IMR-90 (cell line): ENCODE measurements at regions not wholly inside any gene's neighbourhood (a gene's known extent, or its start where the extent isn't known, plus 50 kb on each side); places are given as distances from the start of the nearest gene placed in this dataset.

Source experiments
- ATAC-seq: fragments of 200-7000 bp; cut with Tn5 transposase; 2 replicates; pipeline ENCODE4 v1.9.1; 2020; ENCODE audit warnings: low read depth, mild to moderate bottlenecking, moderate library complexity
- BruUV-seq: library from RNA; stranded (reverse); fragments of 400-500 nt; replicated peaks from 2 replicates; lab custom pipeline; 2021; lab: Mats Ljungman, UMichigan
- CTCF ChIA-PET: fragments of 300-600 bp; formaldehyde crosslinking; extraction: SDS; loops from one replicate; lab custom pipeline; 2021; ENCODE audit warnings: antibody characterized with exemption; lab: Yijun Ruan, JAX
- POLR2A ChIA-PET: fragments of 300-600 bp; sonication (Branson Sonifier 250); formaldehyde crosslinking; loops from one replicate; lab custom pipeline; 2022; ENCODE audit warnings: antibody characterized with exemption; ENCODE audit not compliant: unreplicated experiment; lab: Charles Lee
- DNase-seq: peaks from one replicate; pipeline ENCODE4 v3.0.0; 2013
- H2AFZ ChIP-seq: replicated peaks from 2 replicates; pipeline ENCODE3; 2013; ENCODE audit warnings: low read length, mild to moderate bottlenecking; ENCODE audit not compliant: poor library complexity
- H2AK5ac ChIP-seq: 2 replicates; pipeline ENCODE4 v1.6.1; 2013; ENCODE audit warnings: low read depth, low read length, inconsistent platforms
- H2AK9ac ChIP-seq: replicated peaks from 2 replicates; pipeline ENCODE3; 2013; ENCODE audit warnings: mild to moderate bottlenecking, low read depth, low read length, moderate library complexity; ENCODE audit not compliant: poor library complexity
- H2BK120ac ChIP-seq: 2 replicates; pipeline ENCODE4 v1.6.1; 2013; ENCODE audit warnings: low read depth, low read length, inconsistent platforms
- H2BK15ac ChIP-seq: 3 replicates; pipeline ENCODE4 v1.6.1; 2013; ENCODE audit warnings: low read depth, low read length, inconsistent platforms
- H2BK20ac ChIP-seq: 2 replicates; pipeline ENCODE4 v1.6.1; 2013; ENCODE audit warnings: low read depth, mild to moderate bottlenecking, inconsistent platforms, low read length, moderate library complexity
- H2BK5ac ChIP-seq: 2 replicates; pipeline ENCODE4 v1.6.1; 2013; ENCODE audit warnings: mild to moderate bottlenecking, low read depth, low read length, inconsistent platforms; ENCODE audit not compliant: poor library complexity, severe bottlenecking
- H3K14ac ChIP-seq: replicated peaks from 2 replicates; pipeline ENCODE4 v1.6.1; 2013; ENCODE audit warnings: low read depth, low read length, inconsistent platforms
- H3K18ac ChIP-seq: 2 replicates; pipeline ENCODE4 v1.6.1; 2013; ENCODE audit warnings: low read depth, low read length, control low read depth
- H3K23ac ChIP-seq: 2 replicates; pipeline ENCODE4 v1.6.1; 2013; ENCODE audit warnings: low read depth, low read length, inconsistent platforms
- H3K27ac ChIP-seq: 2 replicates; pipeline ENCODE4 v1.5.1; 2013; ENCODE audit warnings: mild to moderate bottlenecking, control low read depth, low read length; ENCODE audit not compliant: insufficient read depth
- H3K27me3 ChIP-seq: 2 replicates; pipeline ENCODE4 v1.6.1; 2013; ENCODE audit warnings: low read length; ENCODE audit not compliant: control insufficient read depth, insufficient read depth
- H3K36me3 ChIP-seq: 2 replicates; pipeline ENCODE4 v1.6.1; 2013; ENCODE audit warnings: low read length, mixed read lengths; ENCODE audit not compliant: control insufficient read depth, insufficient read depth
- H3K4ac ChIP-seq: 2 replicates; pipeline ENCODE4 v1.6.1; 2013; ENCODE audit warnings: low read depth, low read length, inconsistent platforms
- H3K4me1 ChIP-seq: 2 replicates; pipeline ENCODE4 v1.6.1; 2013; ENCODE audit warnings: low read length, mixed read lengths; ENCODE audit not compliant: control insufficient read depth, insufficient read depth
- H3K4me2 ChIP-seq: 2 replicates; pipeline ENCODE4 v1.6.1; 2013; ENCODE audit warnings: low read depth, mild to moderate bottlenecking, control low read depth, low read length, moderate library complexity
- H3K4me3 ChIP-seq: 2 replicates; pipeline ENCODE4 v1.5.1; 2013; ENCODE audit warnings: low read depth, mild to moderate bottlenecking, control low read depth, low read length, moderate library complexity; ENCODE audit not compliant: insufficient read depth
- H3K56ac ChIP-seq: 2 replicates; pipeline ENCODE4 v1.6.1; 2013; ENCODE audit warnings: low read length, inconsistent platforms; ENCODE audit not compliant: insufficient read depth; ENCODE audit errors: extremely low read depth
- H3K79me1 ChIP-seq, 2 experiments: 2 replicates each; pipeline ENCODE4 v1.6.1; 2013; ENCODE audit warnings: low read length in 2 of 2, inconsistent platforms in 1 of 2, low read depth in 1 of 2
- H3K9ac ChIP-seq: 2 replicates; pipeline ENCODE4 v1.6.1; 2013; ENCODE audit warnings: low read depth, low read length, control low read depth
- H3K9me1 ChIP-seq: 2 replicates; pipeline ENCODE4 v1.6.1; 2013; ENCODE audit warnings: low read length, inconsistent platforms; ENCODE audit not compliant: insufficient read depth
- H3K9me3 ChIP-seq: 2 replicates; pipeline ENCODE4 v1.6.1; 2013; ENCODE audit warnings: low read length; ENCODE audit not compliant: control insufficient read depth, insufficient read depth
- H4K20me1 ChIP-seq: 2 replicates; pipeline ENCODE4 v1.6.1; 2013; ENCODE audit warnings: low read length, inconsistent platforms; ENCODE audit not compliant: insufficient read depth
- H4K5ac ChIP-seq: 2 replicates; pipeline ENCODE4 v1.6.1; 2013; ENCODE audit warnings: mild to moderate bottlenecking, low read depth, low read length, control low read depth
- H4K8ac ChIP-seq, 2 experiments: 2 replicates each; pipeline ENCODE4 v1.6.1; 2013; ENCODE audit warnings: low read depth in 2 of 2, low read length in 2 of 2, control low read depth in 1 of 2, inconsistent platforms in 1 of 2
- H4K91ac ChIP-seq: 2 replicates; pipeline ENCODE4 v1.6.1; 2013; ENCODE audit warnings: low read depth, low read length, inconsistent platforms; ENCODE audit not compliant: insufficient read depth
- BHLHE40 ChIP-seq: fragments of 150-350 bp; IDR thresholded peaks from 2 replicates; pipeline ENCODE4 v1.6.1; 2016; ENCODE audit warnings: mild to moderate bottlenecking, low read depth, low read length
- CEBPB ChIP-seq: IDR thresholded peaks from 2 replicates; pipeline ENCODE4 v1.6.1; 2012; ENCODE audit warnings: low read depth, low read length, improper control_type of control experiment
- CHD1 ChIP-seq: IDR thresholded peaks from 2 replicates; pipeline ENCODE4 v1.6.1; 2012; ENCODE audit warnings: low read depth, low read length, improper control_type of control experiment
- FOS ChIP-seq: fragments of 150-350 bp; IDR thresholded peaks from 2 replicates; pipeline ENCODE4 v1.6.1; 2016; ENCODE audit warnings: low read depth, low read length
- MAFK ChIP-seq: IDR thresholded peaks from 2 replicates; pipeline ENCODE4 v1.6.1; 2012; ENCODE audit warnings: low read depth, low read length, improper control_type of control experiment
- MAZ ChIP-seq: IDR thresholded peaks from 2 replicates; pipeline ENCODE4 v1.6.1; 2012; ENCODE audit warnings: low read depth, mild to moderate bottlenecking, low read length, improper control_type of control experiment, moderate library complexity, borderline replicate concordance
- MXI1 ChIP-seq: IDR thresholded peaks from 2 replicates; pipeline ENCODE4 v1.6.1; 2012; ENCODE audit warnings: low read depth, mild to moderate bottlenecking, low read length, moderate library complexity, borderline replicate concordance
- NFE2L2 ChIP-seq: fragments of 150-350 bp; IDR thresholded peaks from 2 replicates; pipeline ENCODE4 v1.6.1; 2016; ENCODE audit warnings: low read depth, mild to moderate bottlenecking, low read length
- POLR2A ChIP-seq: IDR thresholded peaks from 2 replicates; pipeline ENCODE4 v1.6.1; 2012; ENCODE audit warnings: mild to moderate bottlenecking, low read depth, low read length
- RAD21 ChIP-seq: IDR thresholded peaks from 2 replicates; pipeline ENCODE4 v1.6.1; 2012; ENCODE audit warnings: low read length, improper control_type of control experiment
- RCOR1 ChIP-seq: IDR thresholded peaks from 2 replicates; pipeline ENCODE4 v1.6.1; 2012; ENCODE audit warnings: mild to moderate bottlenecking, low read length, improper control_type of control experiment; ENCODE audit not compliant: insufficient replicate concordance
- RFX5 ChIP-seq: IDR thresholded peaks from 2 replicates; pipeline ENCODE4 v1.8.0; 2012; ENCODE audit warnings: low read depth, mild to moderate bottlenecking, low read length, moderate library complexity
- SMC3 ChIP-seq: fragments of 150-350 bp; IDR thresholded peaks from 2 replicates; pipeline ENCODE4 v1.6.1; 2016; ENCODE audit warnings: low read depth, mild to moderate bottlenecking, antibody characterized with exemption, low read length, moderate library complexity
- USF2 ChIP-seq: fragments of 150-350 bp; IDR thresholded peaks from 2 replicates; pipeline ENCODE4 v1.6.1; 2017; ENCODE audit warnings: mild to moderate bottlenecking, antibody characterized with exemption, low read length, low read depth
- WGBS, 2 experiments: methylation state at CpG; one replicate each; pipeline versions ENCODE4 v1.1.5 to v1.1.7; 2013; ENCODE audit warnings: missing lambda C conversion rate in 2 of 2; ENCODE audit not compliant: insufficient read length in 1 of 2; ENCODE audit errors: extremely low coverage in 2 of 2; 5-methylcytosine and 5-hydroxymethylcytosine counted together
- dilution Hi-C: fragments of 300-500 bp; cut with HindIII; formaldehyde crosslinking; loops from one replicate; pipeline ENCODE4 v1.14.3; 2018; ENCODE audit warnings: low sequenced_read_pairs; ENCODE audit not compliant: unreplicated experiment
- in situ Hi-C: fragments of 300-500 bp; cut with MboI; formaldehyde crosslinking; loops from 3 replicates; pipeline ENCODE4 v1.14.3; 2019; ENCODE audit warnings: low sequenced_read_pairs, inconsistent platforms, mixed read lengths
- intact Hi-C: fragments of 100-400 bp; cut with micrococcal nuclease; formaldehyde crosslinking; loops from 2 replicates; pipeline ENCODE4 v1.10.0; 2022
- TF ChIP-seq, protein P1 (sequence below): conservative IDR thresholded peaks from 2 replicates; pipeline ENCODE4 v1.5.1; 2012; ENCODE audit warnings: mild to moderate bottlenecking, low read depth, low read length, improper control_type of control experiment
- TF ChIP-seq, protein P2 (sequence below): fragments of 150-350 bp; IDR thresholded peaks from 2 replicates; pipeline ENCODE4 v1.6.1; 2016; ENCODE audit warnings: low read depth, mild to moderate bottlenecking, low read length, moderate library complexity, borderline replicate concordance

DNA sequence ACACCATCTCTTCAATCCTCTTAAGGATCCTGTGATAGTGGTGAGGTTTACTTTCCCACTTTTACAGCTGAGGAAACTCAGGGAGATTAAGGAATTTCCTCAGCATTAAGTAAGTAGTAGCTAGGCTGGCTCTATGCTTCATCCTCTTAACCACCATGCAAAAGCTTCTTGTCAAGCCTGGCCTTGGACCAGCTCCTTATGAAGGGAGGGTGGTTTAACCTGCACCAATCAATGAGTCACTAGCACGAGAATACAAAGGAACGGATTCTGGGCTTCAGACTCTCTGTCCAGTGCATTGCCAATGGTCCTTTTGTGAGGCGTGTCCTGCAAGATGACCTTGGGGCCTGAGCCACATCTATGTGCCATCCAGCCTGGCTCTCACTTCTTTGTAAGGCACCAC lies 202.0 kb upstream of the CFAP20DC start:
- 100% methylated on average over 2 of the region's 3 CpGs; no CpG with 5 or more reads in 1 of the 2 experiments for WGBS, 2 experiments

More for the DNA sequence above, 202.0 kb upstream of the CFAP20DC start:
- DNase-seq = peak; percentile 20
- no peak; the same call in 1 of the 2 replicates for ATAC-seq
- H2BK15ac ChIP-seq = no peak overlapping the region
- H2BK20ac ChIP-seq = no peak overlapping the region
- TF ChIP-seq MXI1 (no peak), SMC3 (no peak), RCOR1 (no peak), NFE2L2 (no peak), POLR2A (no peak), BHLHE40 (no peak), CEBPB (no peak), CHD1 (no peak), MAZ (no peak), MAFK (no peak), USF2 (no peak), RAD21 (no peak), RFX5 (no peak), FOS (no peak)
- TF ChIP-seq, protein P1, sequence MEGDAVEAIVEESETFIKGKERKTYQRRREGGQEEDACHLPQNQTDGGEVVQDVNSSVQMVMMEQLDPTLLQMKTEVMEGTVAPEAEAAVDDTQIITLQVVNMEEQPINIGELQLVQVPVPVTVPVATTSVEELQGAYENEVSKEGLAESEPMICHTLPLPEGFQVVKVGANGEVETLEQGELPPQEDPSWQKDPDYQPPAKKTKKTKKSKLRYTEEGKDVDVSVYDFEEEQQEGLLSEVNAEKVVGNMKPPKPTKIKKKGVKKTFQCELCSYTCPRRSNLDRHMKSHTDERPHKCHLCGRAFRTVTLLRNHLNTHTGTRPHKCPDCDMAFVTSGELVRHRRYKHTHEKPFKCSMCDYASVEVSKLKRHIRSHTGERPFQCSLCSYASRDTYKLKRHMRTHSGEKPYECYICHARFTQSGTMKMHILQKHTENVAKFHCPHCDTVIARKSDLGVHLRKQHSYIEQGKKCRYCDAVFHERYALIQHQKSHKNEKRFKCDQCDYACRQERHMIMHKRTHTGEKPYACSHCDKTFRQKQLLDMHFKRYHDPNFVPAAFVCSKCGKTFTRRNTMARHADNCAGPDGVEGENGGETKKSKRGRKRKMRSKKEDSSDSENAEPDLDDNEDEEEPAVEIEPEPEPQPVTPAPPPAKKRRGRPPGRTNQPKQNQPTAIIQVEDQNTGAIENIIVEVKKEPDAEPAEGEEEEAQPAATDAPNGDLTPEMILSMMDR = no peak
- TF ChIP-seq, protein P2, sequence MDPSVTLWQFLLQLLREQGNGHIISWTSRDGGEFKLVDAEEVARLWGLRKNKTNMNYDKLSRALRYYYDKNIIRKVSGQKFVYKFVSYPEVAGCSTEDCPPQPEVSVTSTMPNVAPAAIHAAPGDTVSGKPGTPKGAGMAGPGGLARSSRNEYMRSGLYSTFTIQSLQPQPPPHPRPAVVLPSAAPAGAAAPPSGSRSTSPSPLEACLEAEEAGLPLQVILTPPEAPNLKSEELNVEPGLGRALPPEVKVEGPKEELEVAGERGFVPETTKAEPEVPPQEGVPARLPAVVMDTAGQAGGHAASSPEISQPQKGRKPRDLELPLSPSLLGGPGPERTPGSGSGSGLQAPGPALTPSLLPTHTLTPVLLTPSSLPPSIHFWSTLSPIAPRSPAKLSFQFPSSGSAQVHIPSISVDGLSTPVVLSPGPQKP = no peak
- no peaks in the 10 kb centered on the region for H4K20me1 ChIP-seq
- ChIA-PET CTCF (no interaction called here), POLR2A (no interaction called here)
- H3K23ac ChIP-seq = no peak overlapping the region
- H3K4me3 ChIP-seq = no peak overlapping the region
- H3K4ac ChIP-seq = no peak overlapping the region
- H2AK9ac ChIP-seq = no peak overlapping the region
- no peaks in the 10 kb centered on the region for H3K9me3 ChIP-seq
- no peak overlapping the region for H3K4me2 ChIP-seq
- dilution Hi-C loops (no loop called here), in situ Hi-C loops (no loop called here), intact Hi-C loops (no loop called here)
- no peak overlapping the region for H3K18ac ChIP-seq
- H2BK5ac ChIP-seq = no peak overlapping the region
- H3K56ac ChIP-seq = no peak overlapping the region
- H3K27ac ChIP-seq = no peak overlapping the region
- no TSS peak for BruUV-seq
- H3K9ac ChIP-seq = no peak overlapping the region
- H4K8ac ChIP-seq = no peak overlapping the region
- H3K14ac ChIP-seq = no peak overlapping the region
- H2AK5ac ChIP-seq = no peak overlapping the region
- no peak overlapping the region for H4K91ac ChIP-seq
- no peaks in the 10 kb centered on the region for H3K36me3 ChIP-seq
- no peaks in the 10 kb centered on the region for H3K79me1 ChIP-seq
- H3K27me3 ChIP-seq = peaks cover 2% of the 10 kb centered on the region; the same call in 1 of the 2 replicates
- H2AFZ ChIP-seq = no peak overlapping the region
- H2BK120ac ChIP-seq = no peak overlapping the region
- peaks cover 9% of the 10 kb centered on the region for H3K4me1 ChIP-seq
- no peak overlapping the region for H4K5ac ChIP-seq
- H3K9me1 ChIP-seq = peaks cover 5% of the 10 kb centered on the region
